NB4 (cell line): ENCODE measurements at regions not wholly inside any gene's neighbourhood (a gene's known extent, or its start where the extent isn't known, plus 50 kb on each side); places are given as distances from the start of the nearest gene placed in this dataset.

Source experiments
- DNase-seq: peaks from one replicate; pipeline ENCODE4 v3.0.0; 2010; ENCODE audit warnings: low read depth
- H3K4me3 ChIP-seq: one replicate; pipeline ENCODE4 v1.5.1; 2011; ENCODE audit warnings: mild to moderate bottlenecking, low read depth, low read length, moderate library complexity
- MYC ChIP-seq: IDR thresholded peaks from 2 replicates; pipeline ENCODE4 v1.6.1; 2011; ENCODE audit warnings: low read depth, low read length
- POLR2A ChIP-seq: IDR thresholded peaks from 2 replicates; pipeline ENCODE4 v1.6.1; 2011; ENCODE audit warnings: mild to moderate bottlenecking; ENCODE audit not compliant: insufficient read length; ENCODE audit errors: extremely low read depth
- TF ChIP-seq, protein P1 (sequence below): IDR thresholded peaks from 2 replicates; pipeline ENCODE4 v1.6.1; 2011; ENCODE audit warnings: low read depth, low read length
- TF ChIP-seq, protein P2 (sequence below): IDR thresholded peaks from one replicate; pipeline ENCODE4 v1.5.1; 2012; ENCODE audit warnings: low read depth, low read length

DNA sequence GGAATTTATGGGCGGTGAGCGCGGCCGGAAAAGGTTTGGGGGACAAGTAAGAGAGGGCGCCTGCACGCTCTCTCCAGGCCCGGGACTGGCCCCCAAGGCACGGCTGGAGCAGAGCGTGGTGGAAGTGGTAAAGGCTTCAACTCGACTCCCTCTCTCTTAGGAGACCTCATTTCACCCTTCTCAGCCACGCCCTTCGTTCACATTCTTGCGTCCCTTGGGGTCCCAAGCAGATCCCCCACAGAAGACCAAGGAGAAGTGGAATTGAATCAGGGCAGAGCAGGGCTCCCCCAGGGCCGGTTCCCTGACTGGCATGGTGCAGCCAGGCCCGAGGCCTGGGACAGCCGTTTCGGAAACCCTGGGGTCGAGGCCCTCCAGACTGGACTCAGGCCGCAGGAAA, 75.4 kb upstream of the POLG start:
- no peak for DNase-seq
- no peak overlapping the region for H3K4me3 ChIP-seq
- TF ChIP-seq, protein P1, sequence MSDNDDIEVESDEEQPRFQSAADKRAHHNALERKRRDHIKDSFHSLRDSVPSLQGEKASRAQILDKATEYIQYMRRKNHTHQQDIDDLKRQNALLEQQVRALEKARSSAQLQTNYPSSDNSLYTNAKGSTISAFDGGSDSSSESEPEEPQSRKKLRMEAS = no peak
- no peak for TF ChIP-seq MYC
- TF ChIP-seq POLR2A = no peak
- TF ChIP-seq, protein P2, sequence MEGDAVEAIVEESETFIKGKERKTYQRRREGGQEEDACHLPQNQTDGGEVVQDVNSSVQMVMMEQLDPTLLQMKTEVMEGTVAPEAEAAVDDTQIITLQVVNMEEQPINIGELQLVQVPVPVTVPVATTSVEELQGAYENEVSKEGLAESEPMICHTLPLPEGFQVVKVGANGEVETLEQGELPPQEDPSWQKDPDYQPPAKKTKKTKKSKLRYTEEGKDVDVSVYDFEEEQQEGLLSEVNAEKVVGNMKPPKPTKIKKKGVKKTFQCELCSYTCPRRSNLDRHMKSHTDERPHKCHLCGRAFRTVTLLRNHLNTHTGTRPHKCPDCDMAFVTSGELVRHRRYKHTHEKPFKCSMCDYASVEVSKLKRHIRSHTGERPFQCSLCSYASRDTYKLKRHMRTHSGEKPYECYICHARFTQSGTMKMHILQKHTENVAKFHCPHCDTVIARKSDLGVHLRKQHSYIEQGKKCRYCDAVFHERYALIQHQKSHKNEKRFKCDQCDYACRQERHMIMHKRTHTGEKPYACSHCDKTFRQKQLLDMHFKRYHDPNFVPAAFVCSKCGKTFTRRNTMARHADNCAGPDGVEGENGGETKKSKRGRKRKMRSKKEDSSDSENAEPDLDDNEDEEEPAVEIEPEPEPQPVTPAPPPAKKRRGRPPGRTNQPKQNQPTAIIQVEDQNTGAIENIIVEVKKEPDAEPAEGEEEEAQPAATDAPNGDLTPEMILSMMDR = no peak

DNA sequence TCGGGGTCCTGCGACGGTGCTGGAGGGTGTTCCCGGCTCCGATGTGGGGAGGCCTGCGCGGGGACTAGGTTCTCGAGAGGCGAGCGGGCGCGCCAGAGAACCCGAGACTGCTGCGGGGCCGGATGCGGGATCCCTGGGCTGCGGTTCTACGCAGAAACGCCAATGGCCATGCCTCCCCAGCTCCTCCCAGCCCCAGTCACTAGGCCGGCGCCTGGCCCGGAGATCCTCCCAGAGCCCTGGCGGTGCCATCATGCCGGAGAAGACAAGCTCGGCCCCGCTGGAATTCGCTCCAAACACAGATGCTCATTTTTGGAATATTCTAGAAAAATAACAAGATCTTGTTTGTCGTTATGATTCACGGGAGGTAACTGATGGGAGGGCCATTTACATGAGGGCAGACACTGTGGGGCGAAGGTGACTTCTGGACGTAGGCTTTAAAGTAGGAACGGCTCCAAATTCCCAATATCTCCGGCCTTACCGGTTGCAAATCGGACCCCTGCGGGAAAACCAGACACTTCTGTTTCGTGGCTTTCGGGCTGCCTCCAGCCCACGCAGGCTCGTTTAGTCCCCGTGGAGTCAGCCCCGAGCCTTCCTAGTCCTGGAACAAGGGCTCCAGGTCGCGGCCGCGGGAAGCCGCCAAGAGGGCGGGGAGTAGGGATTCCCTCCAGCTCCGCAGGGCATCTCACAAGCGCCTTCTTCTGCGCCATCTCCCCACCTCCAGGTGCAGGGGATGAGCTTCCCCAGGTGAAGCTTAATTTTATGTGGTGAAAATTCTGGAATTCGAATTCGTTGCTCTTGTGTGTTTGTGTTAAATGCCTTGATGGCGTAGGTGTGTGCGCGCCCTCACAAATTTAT, 74.8 kb upstream of the POLG start:
- DNase-seq = no peak
- H3K4me3 ChIP-seq = no peak overlapping the region
- TF ChIP-seq POLR2A (no peak), MYC (no peak)
- TF ChIP-seq, protein P2 = no peak
- TF ChIP-seq, protein P1 = no peak

DNA sequence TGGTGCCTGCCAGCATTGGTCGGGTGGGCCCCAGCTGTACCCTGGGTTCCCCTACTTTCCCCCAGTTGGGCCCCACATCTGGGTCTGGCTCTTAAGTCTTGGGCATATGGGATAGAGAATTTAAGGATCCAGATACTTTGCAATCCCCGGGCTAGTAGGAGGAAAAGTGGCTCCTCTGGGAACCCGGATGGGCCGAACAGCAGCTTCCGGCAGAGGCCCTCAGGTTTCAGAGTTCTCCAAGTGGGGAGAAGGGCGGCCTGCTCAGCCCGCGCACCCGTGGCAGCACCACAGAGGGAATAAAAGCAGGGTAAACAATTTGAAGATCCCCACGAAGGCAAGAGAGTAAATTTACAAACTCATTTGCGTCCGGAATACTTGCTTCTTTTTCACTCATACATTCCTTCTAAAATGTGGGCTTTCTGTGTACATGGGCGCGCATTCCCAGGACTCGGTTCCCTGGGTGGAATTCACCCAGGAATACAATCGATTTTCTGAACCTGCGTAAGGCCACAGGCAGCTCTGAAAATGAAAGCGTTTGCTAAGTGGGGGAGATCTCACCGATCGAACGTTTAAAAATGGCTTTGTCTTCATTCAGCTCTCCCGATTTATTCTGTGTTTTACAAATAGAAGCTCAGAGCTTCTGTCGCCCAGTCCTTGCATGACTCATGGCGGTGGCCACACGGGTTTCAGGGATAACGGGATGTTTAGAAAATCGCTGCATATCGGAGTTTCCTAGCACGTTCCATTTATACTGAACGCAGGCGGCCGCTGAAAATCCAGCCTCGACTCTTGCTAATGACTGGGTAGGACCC, 74.0 kb upstream of the POLG start:
- no peak overlapping the region for H3K4me3 ChIP-seq
- DNase-seq = no peak
- TF ChIP-seq, protein P1 = no peak
- TF ChIP-seq, protein P2 = no peak
- TF ChIP-seq MYC (no peak), POLR2A (no peak)

DNA sequence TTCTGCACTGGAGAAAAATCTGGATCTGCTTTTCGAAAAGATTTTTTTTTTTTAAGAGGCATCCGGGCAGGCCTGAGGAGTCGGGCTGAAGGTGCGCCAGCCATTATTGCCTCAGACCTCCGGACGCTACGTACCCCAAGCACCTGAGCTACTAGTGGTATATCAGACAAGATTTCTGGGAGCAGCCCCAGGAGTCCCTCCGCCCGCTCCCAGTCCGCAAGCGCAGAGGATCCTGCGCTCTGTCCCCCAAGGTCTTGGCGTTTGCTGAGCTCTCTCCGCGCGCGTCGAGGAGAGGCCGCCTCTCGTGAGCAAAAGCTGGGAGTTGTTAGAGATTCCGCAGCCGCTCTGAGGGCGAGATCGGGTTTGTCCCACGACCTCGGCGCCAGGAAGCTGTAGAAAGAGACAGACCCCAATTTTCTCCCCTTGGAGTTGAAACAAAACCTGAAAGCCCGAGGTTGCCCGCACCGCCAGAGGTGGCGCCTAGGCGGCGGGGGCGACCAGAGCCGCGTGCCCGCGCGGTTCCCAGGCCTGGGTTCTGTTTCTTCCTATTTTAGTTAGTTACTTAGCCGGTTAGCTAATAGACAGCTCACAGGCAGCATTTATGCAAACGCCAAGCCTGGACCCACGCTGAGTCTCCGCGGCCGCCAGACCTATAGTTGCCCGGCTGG, 72.5 kb upstream of the POLG start:
- no peak overlapping the region for H3K4me3 ChIP-seq
- TF ChIP-seq MYC = no peak
- TF ChIP-seq, protein P2 = no peak
- TF ChIP-seq, protein P1 = no peak
- TF ChIP-seq POLR2A = no peak
- no peak for DNase-seq

DNA sequence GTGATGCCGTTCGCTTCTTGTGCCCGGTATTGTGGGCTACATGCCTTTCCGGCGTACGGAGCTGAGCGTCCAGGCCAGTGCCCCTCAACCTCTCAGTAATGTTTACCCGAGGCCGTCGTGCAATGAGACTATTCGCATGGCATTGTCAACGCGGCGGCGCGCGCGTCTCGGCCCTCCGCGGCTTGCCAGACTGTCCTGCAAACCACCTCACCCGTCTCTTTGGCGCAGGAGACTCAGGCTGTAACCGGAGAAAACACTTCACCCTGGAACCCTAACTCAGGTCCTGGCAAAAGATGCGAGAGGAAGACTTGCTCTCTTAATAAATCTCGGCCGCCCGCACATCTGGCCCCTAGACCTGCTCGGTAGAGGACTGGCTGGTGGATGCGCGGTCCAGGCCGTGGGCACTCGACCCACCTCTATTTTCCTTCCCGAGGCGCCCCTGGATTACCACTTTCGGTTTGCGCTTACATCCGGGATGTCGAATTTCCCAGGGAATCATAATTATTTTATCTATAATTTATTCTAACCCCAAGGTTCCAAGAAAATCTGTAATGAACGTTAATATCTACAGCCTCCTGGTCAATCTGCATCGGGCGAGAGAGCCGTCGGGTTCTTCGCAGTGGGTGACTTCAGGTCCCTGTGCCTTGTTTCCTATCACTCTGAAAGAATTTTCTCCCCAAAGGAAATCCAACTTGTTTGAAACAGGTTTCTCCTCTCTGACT, 71.8 kb upstream of the POLG start:
- TF ChIP-seq, protein P1 = no peak
- TF ChIP-seq MYC (no peak), POLR2A (no peak)
- TF ChIP-seq, protein P2 = no peak
- DNase-seq = no peak
- no peak overlapping the region for H3K4me3 ChIP-seq
